GM23338 (cell line): ENCODE measurements at regions not wholly inside any gene's neighbourhood (a gene's known extent, or its start where the extent isn't known, plus 50 kb on each side); places are given as distances from the start of the nearest gene placed in this dataset.

ENCODE experiments used
- CREB1 ChIP-seq: fragments of 250-450 bp; sonication (Bioruptor Pico); IDR thresholded peaks from 2 replicates; pipeline ENCODE4 v1.5.0; 2020; ENCODE audit warnings: low read depth, mild to moderate bottlenecking, moderate library complexity
- EZH2 ChIP-seq: fragments of 200-600 bp; sonication (generic); IDR thresholded peaks from one replicate; pipeline ENCODE4 v1.8.0; 2017; ENCODE audit warnings: antibody characterized with exemption, mild to moderate bottlenecking, low read depth; ENCODE audit not compliant: unreplicated experiment
- EZH2phosphoT487 ChIP-seq: fragments of 200-600 bp; sonication (generic); IDR thresholded peaks from one replicate; pipeline ENCODE4 v1.8.1; 2018; ENCODE audit warnings: antibody characterized with exemption; ENCODE audit not compliant: unreplicated experiment
- JUNB ChIP-seq: IDR thresholded peaks from one replicate; pipeline ENCODE4 v1.6.1; 2016; ENCODE audit warnings: antibody characterized with exemption; ENCODE audit not compliant: unreplicated experiment
- POLR2AphosphoS5 ChIP-seq: IDR thresholded peaks from 2 replicates; pipeline ENCODE4 v1.6.1; 2016; ENCODE audit warnings: antibody characterized with exemption, low read depth
- STAT1 ChIP-seq: IDR thresholded peaks from one replicate; pipeline ENCODE4 v1.6.1; 2016; ENCODE audit warnings: antibody characterized with exemption; ENCODE audit not compliant: unreplicated experiment
- ZNF114 ChIP-seq: fragments of 250-450 bp; sonication (Bioruptor Pico); IDR thresholded peaks from 2 replicates; pipeline ENCODE4 v1.5.0; 2020; ENCODE audit warnings: mild to moderate bottlenecking, moderate library complexity
- ZNF331 ChIP-seq: fragments of 250-450 bp; sonication (Bioruptor Pico); IDR thresholded peaks from 2 replicates; pipeline ENCODE4 v1.5.0; 2020; ENCODE audit warnings: low read depth, mild to moderate bottlenecking, moderate library complexity
- TF ChIP-seq, protein P1 (sequence below), 2 experiments: fragments of 200-600 bp in 1 of 2; sonication (generic) in 1 of 2; conservative IDR thresholded peaks; 2 replicates each; pipeline versions ENCODE4 v1.5.1 to v1.6.1; 2016 to 2017; ENCODE audit warnings: antibody characterized with exemption in 2 of 2, low read depth in 2 of 2, mild to moderate bottlenecking in 2 of 2, moderate library complexity in 1 of 2
- TF ChIP-seq, protein P2 (sequence below): IDR thresholded peaks from one replicate; pipeline ENCODE4 v1.6.1; 2018; ENCODE audit warnings: antibody characterized with exemption; ENCODE audit not compliant: unreplicated experiment

DNA sequence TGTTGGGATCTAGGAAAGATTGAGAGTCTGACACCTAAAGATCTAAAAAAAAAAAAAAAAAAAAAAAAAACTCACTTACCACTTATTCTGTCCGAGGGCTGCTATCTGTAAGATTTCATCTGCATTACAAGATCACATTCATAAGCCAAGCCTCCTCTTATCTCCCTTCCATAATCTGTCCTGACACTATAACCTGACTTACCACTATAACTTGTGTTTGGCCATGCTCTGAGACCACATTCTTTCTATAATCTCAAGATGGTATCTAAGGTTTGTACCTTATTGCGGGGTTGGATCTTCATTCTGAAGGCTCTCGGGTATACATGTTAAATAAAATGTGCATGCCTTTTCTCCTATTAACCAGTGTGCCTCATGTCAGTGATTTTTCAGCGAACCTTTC, 144.4 kb downstream of the MAGEB17 start:
- TF ChIP-seq, protein P1, sequence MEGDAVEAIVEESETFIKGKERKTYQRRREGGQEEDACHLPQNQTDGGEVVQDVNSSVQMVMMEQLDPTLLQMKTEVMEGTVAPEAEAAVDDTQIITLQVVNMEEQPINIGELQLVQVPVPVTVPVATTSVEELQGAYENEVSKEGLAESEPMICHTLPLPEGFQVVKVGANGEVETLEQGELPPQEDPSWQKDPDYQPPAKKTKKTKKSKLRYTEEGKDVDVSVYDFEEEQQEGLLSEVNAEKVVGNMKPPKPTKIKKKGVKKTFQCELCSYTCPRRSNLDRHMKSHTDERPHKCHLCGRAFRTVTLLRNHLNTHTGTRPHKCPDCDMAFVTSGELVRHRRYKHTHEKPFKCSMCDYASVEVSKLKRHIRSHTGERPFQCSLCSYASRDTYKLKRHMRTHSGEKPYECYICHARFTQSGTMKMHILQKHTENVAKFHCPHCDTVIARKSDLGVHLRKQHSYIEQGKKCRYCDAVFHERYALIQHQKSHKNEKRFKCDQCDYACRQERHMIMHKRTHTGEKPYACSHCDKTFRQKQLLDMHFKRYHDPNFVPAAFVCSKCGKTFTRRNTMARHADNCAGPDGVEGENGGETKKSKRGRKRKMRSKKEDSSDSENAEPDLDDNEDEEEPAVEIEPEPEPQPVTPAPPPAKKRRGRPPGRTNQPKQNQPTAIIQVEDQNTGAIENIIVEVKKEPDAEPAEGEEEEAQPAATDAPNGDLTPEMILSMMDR (conservative IDR thresholded peaks at IDR 0.05; ENCODE audit: low read depth in 2 of 2) = no peak
- TF ChIP-seq STAT1 (no peak), POLR2AphosphoS5 (no peak), EZH2phosphoT487 (no peak), JUNB (no peak), ZNF331 (CRISPR knock-in tag) (no peak), EZH2 (no peak), ZNF114 (CRISPR knock-in tag) (no peak), CREB1 (CRISPR knock-in tag) (no peak)
- TF ChIP-seq, protein P2, sequence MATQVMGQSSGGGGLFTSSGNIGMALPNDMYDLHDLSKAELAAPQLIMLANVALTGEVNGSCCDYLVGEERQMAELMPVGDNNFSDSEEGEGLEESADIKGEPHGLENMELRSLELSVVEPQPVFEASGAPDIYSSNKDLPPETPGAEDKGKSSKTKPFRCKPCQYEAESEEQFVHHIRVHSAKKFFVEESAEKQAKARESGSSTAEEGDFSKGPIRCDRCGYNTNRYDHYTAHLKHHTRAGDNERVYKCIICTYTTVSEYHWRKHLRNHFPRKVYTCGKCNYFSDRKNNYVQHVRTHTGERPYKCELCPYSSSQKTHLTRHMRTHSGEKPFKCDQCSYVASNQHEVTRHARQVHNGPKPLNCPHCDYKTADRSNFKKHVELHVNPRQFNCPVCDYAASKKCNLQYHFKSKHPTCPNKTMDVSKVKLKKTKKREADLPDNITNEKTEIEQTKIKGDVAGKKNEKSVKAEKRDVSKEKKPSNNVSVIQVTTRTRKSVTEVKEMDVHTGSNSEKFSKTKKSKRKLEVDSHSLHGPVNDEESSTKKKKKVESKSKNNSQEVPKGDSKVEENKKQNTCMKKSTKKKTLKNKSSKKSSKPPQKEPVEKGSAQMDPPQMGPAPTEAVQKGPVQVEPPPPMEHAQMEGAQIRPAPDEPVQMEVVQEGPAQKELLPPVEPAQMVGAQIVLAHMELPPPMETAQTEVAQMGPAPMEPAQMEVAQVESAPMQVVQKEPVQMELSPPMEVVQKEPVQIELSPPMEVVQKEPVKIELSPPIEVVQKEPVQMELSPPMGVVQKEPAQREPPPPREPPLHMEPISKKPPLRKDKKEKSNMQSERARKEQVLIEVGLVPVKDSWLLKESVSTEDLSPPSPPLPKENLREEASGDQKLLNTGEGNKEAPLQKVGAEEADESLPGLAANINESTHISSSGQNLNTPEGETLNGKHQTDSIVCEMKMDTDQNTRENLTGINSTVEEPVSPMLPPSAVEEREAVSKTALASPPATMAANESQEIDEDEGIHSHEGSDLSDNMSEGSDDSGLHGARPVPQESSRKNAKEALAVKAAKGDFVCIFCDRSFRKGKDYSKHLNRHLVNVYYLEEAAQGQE = no peak
